ENCODE measurements at regions not wholly inside any gene's neighbourhood (a gene's known extent, or its start where the extent isn't known, plus 50 kb on each side); places are given as distances from the start of the nearest gene placed in this dataset.

GRCh38 chr4:157996061-157997028, 176.5 kb downstream of the GASK1B start:
- TF ChIP-seq, protein P1, sequence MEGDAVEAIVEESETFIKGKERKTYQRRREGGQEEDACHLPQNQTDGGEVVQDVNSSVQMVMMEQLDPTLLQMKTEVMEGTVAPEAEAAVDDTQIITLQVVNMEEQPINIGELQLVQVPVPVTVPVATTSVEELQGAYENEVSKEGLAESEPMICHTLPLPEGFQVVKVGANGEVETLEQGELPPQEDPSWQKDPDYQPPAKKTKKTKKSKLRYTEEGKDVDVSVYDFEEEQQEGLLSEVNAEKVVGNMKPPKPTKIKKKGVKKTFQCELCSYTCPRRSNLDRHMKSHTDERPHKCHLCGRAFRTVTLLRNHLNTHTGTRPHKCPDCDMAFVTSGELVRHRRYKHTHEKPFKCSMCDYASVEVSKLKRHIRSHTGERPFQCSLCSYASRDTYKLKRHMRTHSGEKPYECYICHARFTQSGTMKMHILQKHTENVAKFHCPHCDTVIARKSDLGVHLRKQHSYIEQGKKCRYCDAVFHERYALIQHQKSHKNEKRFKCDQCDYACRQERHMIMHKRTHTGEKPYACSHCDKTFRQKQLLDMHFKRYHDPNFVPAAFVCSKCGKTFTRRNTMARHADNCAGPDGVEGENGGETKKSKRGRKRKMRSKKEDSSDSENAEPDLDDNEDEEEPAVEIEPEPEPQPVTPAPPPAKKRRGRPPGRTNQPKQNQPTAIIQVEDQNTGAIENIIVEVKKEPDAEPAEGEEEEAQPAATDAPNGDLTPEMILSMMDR (IDR thresholded peaks at IDR 0.05; ENCODE audit: insufficient read depth, low read depth, low read length), result no peak
- peak; percentile 26 for DNase-seq (ENCODE audit: low read depth)
- no peak overlapping the region for H3K4me3 ChIP-seq (ENCODE audit: low read depth, low read length)

GRCh38 chr4:157994863-157995262, 178.0 kb downstream of the GASK1B start:
- TF ChIP-seq, protein P1 (IDR thresholded peaks at IDR 0.05; ENCODE audit: insufficient read depth, low read depth, low read length), result no peak
- H3K4me3 ChIP-seq (ENCODE audit: low read depth, low read length), result no peak overlapping the region
- DNase-seq (ENCODE audit: low read depth), result peak; percentile 40

DNA sequence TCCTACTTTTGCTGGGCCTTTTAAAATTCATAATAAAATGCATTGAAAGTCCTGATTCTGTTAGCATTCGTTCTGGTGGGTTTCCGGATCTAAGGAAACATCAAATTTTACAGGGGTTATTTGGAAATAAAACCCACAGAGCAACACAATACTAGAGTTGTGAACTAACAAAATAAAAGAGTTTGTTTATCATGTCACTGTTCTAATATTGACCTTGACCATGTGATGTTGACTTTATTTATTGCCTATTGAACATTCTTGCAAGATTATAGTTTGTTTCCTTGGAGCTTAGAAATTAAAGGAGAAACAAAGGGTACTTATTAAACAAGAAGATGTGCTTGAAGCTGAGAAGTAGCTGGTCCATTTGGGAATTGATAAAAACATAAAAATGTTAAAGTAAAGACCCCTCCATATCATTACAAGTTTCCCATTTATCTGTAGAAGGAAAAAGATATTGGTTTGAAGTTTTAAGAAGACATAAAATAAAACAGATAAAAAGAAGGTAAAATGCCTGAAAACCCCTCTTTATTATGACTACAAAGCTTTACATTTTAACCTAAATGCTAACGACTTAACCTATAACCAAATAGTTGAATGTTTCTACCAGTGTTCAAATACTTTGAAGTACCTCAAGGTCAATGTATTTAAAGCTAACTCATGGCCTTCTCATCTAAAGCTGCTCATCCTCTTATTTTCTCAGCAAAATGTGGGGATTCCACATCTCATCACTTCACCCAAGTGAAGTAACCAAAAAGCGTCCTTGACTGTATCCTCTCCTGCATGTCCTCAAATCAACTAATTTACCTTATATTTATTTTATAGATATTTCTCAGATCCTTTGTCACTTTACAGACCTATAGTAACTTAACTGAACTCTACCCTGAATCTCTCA, 179.6 kb downstream of the GASK1B start:
- TF ChIP-seq, protein P1 (IDR thresholded peaks at IDR 0.05; ENCODE audit: insufficient read depth, low read depth, low read length), result no peak
- DNase-seq (ENCODE audit: low read depth), result no peak
- H3K4me3 ChIP-seq (ENCODE audit: low read depth, low read length), result no peak overlapping the region

DNA sequence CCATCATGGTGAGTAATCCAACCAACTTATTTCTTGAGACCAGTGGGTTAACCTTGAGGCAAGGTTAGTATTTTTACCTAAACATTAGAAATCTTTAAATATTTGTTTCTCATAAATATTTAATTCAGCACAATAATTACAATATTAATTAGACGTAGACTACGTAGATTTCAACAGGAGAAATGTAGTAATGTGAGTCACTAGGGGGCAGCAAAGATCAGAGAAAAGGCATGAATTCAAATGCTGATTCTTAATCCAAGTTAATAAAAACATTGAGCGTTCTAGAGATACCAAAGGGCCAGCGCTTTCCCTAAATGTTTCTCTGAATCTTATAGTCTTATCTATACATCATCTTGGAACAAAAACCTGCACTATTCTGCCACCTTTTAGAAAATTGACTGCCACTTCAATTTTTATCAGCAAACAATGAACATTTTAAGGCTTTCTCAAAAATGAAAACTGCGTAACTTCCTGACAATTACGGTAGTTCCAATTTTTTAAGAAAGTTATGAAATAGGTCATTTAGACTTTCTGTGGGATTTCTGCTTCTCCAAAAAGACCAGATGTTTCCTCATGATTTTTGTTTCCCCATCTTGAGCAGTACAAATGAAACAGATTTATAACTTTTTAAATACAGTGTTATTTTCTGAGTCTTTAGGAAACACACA, 180.7 kb downstream of the GASK1B start:
- peak overlapping the region; percentile 38 for H3K4me3 ChIP-seq (ENCODE audit: low read depth, low read length)
- DNase-seq (ENCODE audit: low read depth), result peak; percentile 90
- TF ChIP-seq, protein P1 (IDR thresholded peaks at IDR 0.05; ENCODE audit: insufficient read depth, low read depth, low read length), result peak; percentile 71

- TF ChIP-seq, protein P1 (IDR thresholded peaks at IDR 0.05; ENCODE audit: insufficient read depth, low read depth, low read length), result no peak
- no peak overlapping the region for H3K4me3 ChIP-seq (ENCODE audit: low read depth, low read length)
- DNase-seq (ENCODE audit: low read depth), result no peak
Observed at GRCh38 chr4:157988641-157989040, 184.2 kb downstream of the GASK1B start.

GRCh38 chr4:157984285-157984911, 188.4 kb downstream of the GASK1B start:
- DNase-seq (ENCODE audit: low read depth), result no peak
- TF ChIP-seq, protein P1 (IDR thresholded peaks at IDR 0.05; ENCODE audit: insufficient read depth, low read depth, low read length), result no peak

More at GRCh38 chr4:157984285-157984911, 188.4 kb downstream of the GASK1B start:
- no peak overlapping the region for H3K4me3 ChIP-seq (ENCODE audit: low read depth, low read length)
